H9 (cell line): ENCODE measurements at regions not wholly inside any gene's neighbourhood (a gene's known extent, or its start where the extent isn't known, plus 50 kb on each side); places are given as distances from the start of the nearest gene placed in this dataset.

Experiments used
- DNase-seq: peaks from one replicate; pipeline ENCODE4 v3.0.0-alpha.2; 2017
- H2AFZ ChIP-seq: one replicate; pipeline ENCODE4 v1.6.1; 2013; ENCODE audit warnings: mild to moderate bottlenecking, low read length, control low read depth, moderate library complexity
- H2AK5ac ChIP-seq: 2 replicates; pipeline ENCODE4 v1.6.1; 2013; ENCODE audit warnings: low read length, control low read depth, mixed read lengths; ENCODE audit not compliant: insufficient read length
- H2BK120ac ChIP-seq: one replicate; pipeline ENCODE4 v1.6.1; 2013; ENCODE audit warnings: low read depth, mild to moderate bottlenecking, low read length, control low read depth, inconsistent platforms; ENCODE audit not compliant: poor library complexity, severe bottlenecking
- H2BK12ac ChIP-seq: 2 replicates; pipeline ENCODE4 v1.6.1; 2013; ENCODE audit warnings: low read length, control low read depth, mixed read lengths, low read depth; ENCODE audit not compliant: insufficient read length
- H2BK15ac ChIP-seq: 2 replicates; pipeline ENCODE4 v1.6.1; 2013; ENCODE audit warnings: low read depth, low read length, control low read depth
- H2BK20ac ChIP-seq: one replicate; pipeline ENCODE4 v1.6.1; 2013; ENCODE audit warnings: low read depth, mild to moderate bottlenecking, low read length, control low read depth, inconsistent platforms; ENCODE audit not compliant: poor library complexity, severe bottlenecking
- H2BK5ac ChIP-seq: 2 replicates; pipeline ENCODE4 v1.6.1; 2013; ENCODE audit warnings: low read length, control low read depth, mixed read lengths; ENCODE audit not compliant: insufficient read length
- H3K14ac ChIP-seq: 2 replicates; pipeline ENCODE4 v1.6.1; 2013; ENCODE audit warnings: low read length, control low read depth; ENCODE audit not compliant: insufficient read depth
- H3K18ac ChIP-seq: 2 replicates; pipeline ENCODE4 v1.6.1; 2013; ENCODE audit warnings: low read depth, mild to moderate bottlenecking, mixed read lengths, low read length, control low read depth; ENCODE audit not compliant: insufficient read length
- H3K23ac ChIP-seq: 2 replicates; pipeline ENCODE4 v1.6.1; 2013; ENCODE audit warnings: low read length, control low read depth, mixed read lengths, low read depth; ENCODE audit not compliant: insufficient read length
- H3K23me2 ChIP-seq: 2 replicates; pipeline ENCODE4 v1.6.1; 2013; ENCODE audit warnings: low read depth, mild to moderate bottlenecking, mixed read lengths, low read length, control low read depth; ENCODE audit not compliant: insufficient read length, poor library complexity, severe bottlenecking
- H3K27ac ChIP-seq: 2 replicates; pipeline ENCODE4 v1.5.1; 2013; ENCODE audit warnings: low read length, control low read depth, mixed read lengths, low read depth; ENCODE audit not compliant: insufficient read length
- H3K27me3 ChIP-seq: 2 replicates; pipeline ENCODE4 v1.6.1; 2013; ENCODE audit warnings: low read length, control low read depth, inconsistent platforms; ENCODE audit not compliant: insufficient read depth
- H3K4ac ChIP-seq: 2 replicates; pipeline ENCODE4 v1.6.1; 2013; ENCODE audit warnings: low read depth, mild to moderate bottlenecking, control low read depth, inconsistent platforms, low read length, moderate library complexity
- H3K4me1 ChIP-seq: 2 replicates; pipeline ENCODE4 v1.6.1; 2013; ENCODE audit warnings: low read length, control low read depth, inconsistent platforms; ENCODE audit not compliant: insufficient read depth
- H3K4me2 ChIP-seq: 2 replicates; pipeline ENCODE4 v1.6.1; 2013; ENCODE audit warnings: low read length, control low read depth, mixed read lengths; ENCODE audit not compliant: insufficient read length, insufficient read depth
- H3K56ac ChIP-seq: 2 replicates; pipeline ENCODE4 v1.6.1; 2013; ENCODE audit warnings: low read depth, mild to moderate bottlenecking, mixed read lengths, low read length, control low read depth; ENCODE audit not compliant: insufficient read length
- H3K79me1 ChIP-seq: 2 replicates; pipeline ENCODE4 v1.6.1; 2013; ENCODE audit warnings: low read depth, mild to moderate bottlenecking, moderate library complexity, low read length, control low read depth, inconsistent platforms; ENCODE audit not compliant: insufficient read depth, poor library complexity, severe bottlenecking
- H3K79me2 ChIP-seq: 2 replicates; pipeline ENCODE4 v1.6.1; 2013; ENCODE audit warnings: low read length, control low read depth, inconsistent platforms; ENCODE audit not compliant: insufficient read depth
- H3K9ac ChIP-seq: 2 replicates; pipeline ENCODE4 v1.6.1; 2013; ENCODE audit warnings: low read length, control low read depth, mixed read lengths; ENCODE audit not compliant: insufficient read length; ENCODE audit errors: extremely low read depth
- H3K9me3 ChIP-seq: one replicate; pipeline ENCODE4 v1.6.1; 2013; ENCODE audit warnings: low read depth, low read length, inconsistent platforms; ENCODE audit not compliant: control insufficient read depth
- H3T11ph ChIP-seq: one replicate; pipeline ENCODE4 v1.6.1; 2013; ENCODE audit warnings: mild to moderate bottlenecking, low read length, control low read depth, inconsistent platforms
- H4K20me1 ChIP-seq: one replicate; pipeline ENCODE4 v1.6.1; 2013; ENCODE audit not compliant: control insufficient read depth, insufficient read length, insufficient read depth
- H4K5ac ChIP-seq: 2 replicates; pipeline ENCODE4 v1.6.1; 2013; ENCODE audit warnings: low read depth, mild to moderate bottlenecking, mixed read lengths, low read length, control low read depth; ENCODE audit not compliant: insufficient read length
- H4K8ac ChIP-seq: replicated peaks from 2 replicates; pipeline ENCODE4 v1.6.1; 2013; ENCODE audit warnings: low read length, control low read depth, mixed read lengths, low read depth; ENCODE audit not compliant: insufficient read length
- H4K91ac ChIP-seq: 2 replicates; pipeline ENCODE4 v1.6.1; 2013; ENCODE audit warnings: low read depth, mild to moderate bottlenecking, moderate library complexity, mixed read lengths, low read length, control low read depth; ENCODE audit not compliant: insufficient read length
- H3K27ac Mint-ChIP-seq, 3 experiments: 2 replicates in 2 of 3; 3 replicates in 1 of 3; pipeline ENCODE4 v1.8.0; 2020 to 2021; ENCODE audit warnings: mixed read lengths in 3 of 3, mild to moderate bottlenecking in 1 of 3, moderate library complexity in 1 of 3
- H3K27me3 Mint-ChIP-seq: 2 replicates; pipeline ENCODE4 v1.8.0; 2021; ENCODE audit warnings: low read depth, mild to moderate bottlenecking, moderate library complexity, mixed read lengths
- H3K36me3 Mint-ChIP-seq, 3 experiments: 2 replicates in 2 of 3; 3 replicates in 1 of 3; pipeline ENCODE4 v1.8.0; 2020 to 2021; ENCODE audit warnings: low read depth in 3 of 3, mixed read lengths in 3 of 3; ENCODE audit not compliant: insufficient read depth in 1 of 3
- H3K4me1 Mint-ChIP-seq, 2 experiments: 2 replicates each; pipeline ENCODE4 v1.8.0; 2020; ENCODE audit warnings: mixed read lengths in 2 of 2
- H3K4me3 Mint-ChIP-seq, 2 experiments: 2 replicates in 1 of 2; 3 replicates in 1 of 2; pipeline ENCODE4 v1.8.0; 2020 to 2021; ENCODE audit warnings: mild to moderate bottlenecking in 2 of 2, mixed read lengths in 2 of 2, moderate library complexity in 1 of 2
- H3K9me3 Mint-ChIP-seq, 2 experiments: 2 replicates in 1 of 2; 3 replicates in 1 of 2; pipeline ENCODE4 v1.8.0; 2020; ENCODE audit warnings: mild to moderate bottlenecking in 2 of 2, mixed read lengths in 2 of 2, moderate library complexity in 1 of 2
- CTCF ChIP-seq: fragments of 200-600 bp; sonication (generic); conservative IDR thresholded peaks from 3 replicates; pipeline ENCODE4 v1.8.0; 2021; ENCODE audit warnings: antibody characterized with exemption, mild to moderate bottlenecking
- WGBS: extraction: QIAGEN DNeasy Blood & Tissue Kit; methylation state at CpG from one replicate; pipeline ENCODE4 v1.1.7; 2013; ENCODE audit warnings: missing lambda C conversion rate, low lambda C conversion rate, mixed read lengths; ENCODE audit not compliant: insufficient read length; ENCODE audit errors: extremely low coverage; 5-methylcytosine and 5-hydroxymethylcytosine counted together

DNA sequence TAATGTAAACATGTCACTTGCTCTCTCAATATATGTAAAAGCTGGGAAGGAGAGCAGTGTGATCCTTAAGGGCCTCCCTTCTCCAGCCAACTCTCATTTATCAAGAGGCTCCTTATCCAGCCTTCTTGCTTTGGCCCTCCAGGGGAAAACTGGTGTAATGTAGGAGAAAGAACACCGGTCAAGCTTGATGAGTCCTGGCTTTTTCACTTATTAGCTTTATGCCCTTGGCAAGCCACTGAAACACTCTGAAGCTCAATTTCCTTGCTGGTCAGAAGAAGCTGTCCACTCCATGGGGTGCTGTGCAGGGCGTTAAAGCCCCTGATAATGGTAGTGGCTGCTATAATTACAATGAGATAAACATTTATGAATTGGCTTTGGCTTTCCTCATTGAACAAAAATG, 251.2 kb upstream of the RBBP8 start:
- no CpG with 5 or more reads among the region's 2 CpGs for WGBS
- Histone ChIP-seq H3K23ac (no peak overlapping the region), H3K79me2 (no peaks in the 10 kb centered on the region), H3T11ph (no peak overlapping the region), H3K27ac (no peak overlapping the region), H2AFZ (no peak overlapping the region), H2BK5ac (no peak overlapping the region), H3K23me2 (no peaks in the 10 kb centered on the region), H4K91ac (no peak overlapping the region), H2BK15ac (no peak overlapping the region), H3K9ac (no peak overlapping the region), H3K9me3 (peaks cover 8% of the 10 kb centered on the region), H3K79me1 (no peaks in the 10 kb centered on the region), H4K5ac (no peak overlapping the region), H4K8ac (no peak overlapping the region), H3K56ac (no peak overlapping the region), H3K14ac (no peak overlapping the region), H2BK120ac (no peak overlapping the region), H3K4me1 (no peaks in the 10 kb centered on the region), H2BK12ac (no peak overlapping the region), H2AK5ac (no peak overlapping the region), H2BK20ac (no peak overlapping the region), H4K20me1 (no peaks in the 10 kb centered on the region), H3K18ac (no peak overlapping the region), H3K4me2 (no peak overlapping the region), H3K4ac (no peak overlapping the region), H3K27me3 (no peaks in the 10 kb centered on the region; the same call in 1 of the 2 replicates)
- Mint-ChIP-seq H3K4me1 (peaks cover 0 to under 1% of the 10 kb centered on the region in 2 experiments; a peak in 1 of 4 replicates), H3K9me3 (peaks cover 4 to 7% of the 10 kb centered on the region in 2 experiments), H3K36me3 (peaks cover 0 to 1% (median 0%) of the 10 kb centered on the region in 3 experiments; a peak in 4 of 7 replicates), H3K4me3 (no peak overlapping the region), H3K27ac (no peak overlapping the region), H3K27me3 (peaks cover 5% of the 10 kb centered on the region)
- TF ChIP-seq CTCF, result no peak
- DNase-seq, result no peak
